GM19351 (cell line): ENCODE measurements at regions not wholly inside any gene's neighbourhood (a gene's known extent, or its start where the extent isn't known, plus 50 kb on each side); places are given as distances from the start of the nearest gene placed in this dataset.
"Not testable (repeated sequence)": the region's sequence is repeated elsewhere in the genome, so short reads cannot be mapped to it uniquely, and the experiment has no call there.

Experiments used
- ATAC-seq: cut with Tn5 transposase; IDR thresholded peaks from one replicate; pipeline ENCODE4 v1.9.1; 2021; ENCODE audit warnings: mild to moderate bottlenecking, moderate library complexity; ENCODE audit not compliant: unreplicated experiment

DNA sequence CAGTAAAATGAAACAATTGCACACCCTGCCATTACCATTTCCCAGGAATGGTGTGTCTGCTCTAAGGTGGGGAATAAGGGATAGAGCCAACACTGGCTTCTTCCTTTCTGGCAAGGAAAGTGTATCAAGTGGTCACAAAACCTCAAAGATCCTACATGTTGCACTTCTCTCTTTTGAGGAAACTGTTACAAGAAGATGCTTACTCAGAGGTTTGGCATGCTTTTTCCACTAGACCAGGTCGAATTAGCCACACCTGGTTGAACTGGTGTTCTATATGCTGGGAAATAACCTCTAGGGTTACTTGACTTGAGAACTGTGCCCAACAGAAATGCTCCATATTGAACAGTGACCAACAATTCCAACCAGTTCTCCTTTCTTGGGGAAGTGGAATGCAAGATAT lies 102.9 kb downstream of the LRRN1 start:
- ATAC-seq, result no peak

- no peak for ATAC-seq
Observed at GRCh38 chr3:3906171-3906570, 106.9 kb downstream of the LRRN1 start.

DNA sequence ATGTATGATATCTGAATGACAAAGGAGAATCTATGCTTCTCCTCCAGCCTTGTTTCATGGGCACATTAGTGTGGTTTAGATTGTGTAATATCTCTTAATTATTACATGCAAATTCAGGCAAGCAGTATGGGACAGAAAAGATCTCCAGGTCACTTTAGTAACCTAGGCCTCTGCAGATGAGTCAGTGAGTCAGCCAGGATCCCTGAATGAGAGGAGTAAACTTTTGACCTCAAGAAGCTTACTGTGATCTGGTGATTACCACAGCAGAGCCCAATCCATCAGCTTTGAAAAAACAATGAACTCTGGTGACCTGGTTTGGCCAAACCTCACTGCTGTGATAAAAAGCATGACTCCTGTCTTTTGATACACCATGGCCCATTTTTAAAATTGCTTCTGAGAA lies 107.8 kb downstream of the LRRN1 start:
- ATAC-seq, result no peak

GRCh38 chr3:3918763-3919162 lies 119.5 kb downstream of the LRRN1 start:
- no peak for ATAC-seq

GRCh38 chr3:3919316-3919715 lies 120.1 kb downstream of the LRRN1 start:
- ATAC-seq, result no peak

DNA sequence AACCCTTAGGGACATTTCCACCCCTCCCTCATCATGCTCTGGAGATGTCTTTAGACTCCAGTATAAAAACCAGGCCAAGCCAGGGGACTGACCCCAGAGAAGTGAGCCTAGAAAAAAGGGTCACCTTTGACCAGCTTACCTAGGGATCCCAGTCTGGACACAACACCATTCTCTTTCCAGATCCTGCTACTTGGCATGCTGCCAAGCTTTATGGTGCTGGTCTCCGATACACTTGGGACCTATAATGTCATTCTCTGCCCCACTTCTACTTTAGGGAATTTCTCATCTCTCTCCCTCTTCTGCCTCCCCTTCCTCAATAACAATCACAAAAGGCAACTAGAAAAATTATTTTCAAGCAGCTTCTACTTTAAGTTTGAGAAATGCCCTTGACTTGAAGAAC lies 124.4 kb downstream of the LRRN1 start:
- ATAC-seq, result no peak

DNA sequence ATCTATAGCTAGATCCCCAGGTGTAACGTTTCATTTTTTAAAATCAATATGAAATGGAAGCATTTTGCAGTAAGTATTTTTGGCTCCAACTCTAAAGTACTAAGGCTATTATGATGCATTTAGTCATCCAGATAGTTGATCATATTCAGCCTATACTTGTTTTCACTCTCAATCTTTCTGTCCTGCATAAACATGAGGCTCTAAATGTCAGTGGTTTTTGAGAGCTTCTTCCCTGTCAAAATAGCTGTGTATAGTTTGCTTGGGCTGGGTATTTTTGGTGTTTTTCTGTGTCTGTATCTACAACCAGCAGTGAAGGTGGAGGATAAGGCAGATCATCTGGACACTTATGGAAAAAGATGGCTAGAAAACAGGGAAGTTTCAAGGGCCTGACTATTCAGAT lies 128.0 kb downstream of the LRRN1 start:
- no peak for ATAC-seq

DNA sequence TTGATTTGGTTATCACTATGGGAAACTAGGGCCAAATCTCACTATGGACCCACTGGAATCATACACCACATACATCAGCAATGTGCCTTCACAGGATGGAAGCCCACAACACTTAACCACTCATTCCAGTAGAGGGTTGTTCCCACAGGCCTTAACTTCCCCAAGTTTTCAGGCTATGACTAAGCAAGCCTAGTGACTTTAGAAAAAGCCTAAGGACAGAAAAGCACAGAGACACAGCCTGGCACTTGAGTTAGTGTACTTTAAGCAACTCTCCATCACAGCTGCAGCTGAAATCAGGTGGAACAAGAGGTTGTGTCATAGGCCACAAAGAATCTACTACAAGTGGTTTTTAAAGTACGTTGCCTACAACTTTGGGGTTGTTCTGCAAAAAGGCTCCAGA lies 128.7 kb downstream of the LRRN1 start:
- ATAC-seq, result no peak

GRCh38 chr3:3941380-3941779 lies 142.1 kb downstream of the LRRN1 start:
- ATAC-seq, result not testable (repeated sequence)

- ATAC-seq, result no peak
Observed at GRCh38 chr3:3951071-3951470, 151.8 kb downstream of the LRRN1 start.

DNA sequence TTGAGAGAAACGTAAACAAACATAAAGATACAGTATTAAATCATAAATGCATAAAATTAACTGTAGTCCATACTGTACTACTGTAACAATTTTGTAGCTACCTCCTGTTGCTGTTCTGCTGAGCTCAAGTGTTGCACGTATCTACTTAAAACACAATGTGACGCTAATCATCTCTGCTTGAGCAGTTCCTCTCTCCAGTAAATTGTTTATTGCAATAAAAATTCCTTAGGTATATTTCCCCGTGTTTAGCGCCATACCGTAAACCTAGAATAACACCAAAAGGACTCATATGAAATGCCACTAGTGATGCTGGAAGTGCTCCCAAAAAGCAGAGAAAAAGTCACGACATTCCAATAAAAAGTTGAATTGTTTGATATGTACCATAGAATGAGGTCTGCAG lies 152.3 kb downstream of the LRRN1 start:
- ATAC-seq, result no peak

GRCh38 chr3:3962867-3963266 lies 163.6 kb downstream of the LRRN1 start:
- ATAC-seq, result not testable (repeated sequence)

- no peak for ATAC-seq
Observed at GRCh38 chr3:3984053-3984452, 184.8 kb downstream of the LRRN1 start.

DNA sequence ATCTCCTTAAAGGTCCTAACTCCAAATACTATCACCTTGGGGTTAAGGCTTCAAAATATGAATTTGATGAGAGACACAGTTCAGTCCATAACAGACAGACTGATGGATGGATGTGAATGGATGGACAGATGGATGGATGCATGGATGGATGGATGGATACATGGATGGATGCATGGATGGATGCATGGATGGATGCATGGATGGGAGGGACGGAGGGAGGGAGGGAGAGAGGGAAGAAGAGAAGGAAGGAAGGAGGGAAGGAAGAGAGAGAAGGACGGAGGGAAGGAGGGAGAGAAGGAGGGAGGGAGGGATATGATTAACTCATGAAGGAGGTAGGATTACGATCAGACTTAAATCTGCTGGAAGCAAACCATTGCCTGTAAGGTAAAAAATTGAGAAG lies 192.4 kb downstream of the LRRN1 start:
- ATAC-seq, result no peak

- no peak for ATAC-seq
Observed at GRCh38 chr3:3992312-3992874, 193.2 kb downstream of the LRRN1 start.

DNA sequence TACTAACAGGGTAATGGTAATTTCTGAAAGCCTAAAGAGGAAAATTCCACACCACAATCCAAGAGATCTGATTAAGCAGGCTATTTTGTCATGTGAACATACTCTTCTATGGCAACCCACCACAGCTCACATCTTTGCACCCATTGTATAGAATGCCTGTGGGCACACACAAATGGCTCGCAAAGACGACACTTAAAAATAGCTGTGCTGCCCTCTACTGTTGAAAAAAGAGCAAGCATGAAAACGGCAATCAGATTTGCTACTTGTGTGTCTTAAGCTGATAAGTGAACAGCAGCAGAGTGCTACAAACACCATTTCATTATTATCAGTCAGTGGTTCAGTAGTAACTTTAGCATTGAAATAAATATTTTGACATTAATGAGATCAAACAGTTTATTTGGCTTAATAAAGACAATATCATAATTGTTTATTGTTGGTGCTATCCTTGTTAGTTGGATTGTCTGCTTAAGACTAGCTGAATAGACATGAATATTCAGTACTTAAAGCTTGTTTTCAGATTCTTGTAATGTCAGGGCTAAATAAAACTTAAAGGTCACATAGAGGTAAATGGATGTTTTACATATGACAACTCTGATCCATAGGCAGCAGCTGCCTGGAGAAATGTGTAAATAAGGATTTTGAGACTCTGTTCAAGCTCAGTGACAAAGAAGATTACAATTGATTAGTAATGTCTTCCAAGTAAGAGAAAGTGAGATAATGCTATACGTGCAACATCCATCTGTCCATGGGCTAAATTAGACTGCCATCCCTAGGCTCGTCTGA lies 199.1 kb downstream of the LRRN1 start:
- ATAC-seq, result peak; percentile 95

- not testable (repeated sequence) for ATAC-seq
Observed at GRCh38 chr3:3999340-3999739, 200.1 kb downstream of the LRRN1 start.

DNA sequence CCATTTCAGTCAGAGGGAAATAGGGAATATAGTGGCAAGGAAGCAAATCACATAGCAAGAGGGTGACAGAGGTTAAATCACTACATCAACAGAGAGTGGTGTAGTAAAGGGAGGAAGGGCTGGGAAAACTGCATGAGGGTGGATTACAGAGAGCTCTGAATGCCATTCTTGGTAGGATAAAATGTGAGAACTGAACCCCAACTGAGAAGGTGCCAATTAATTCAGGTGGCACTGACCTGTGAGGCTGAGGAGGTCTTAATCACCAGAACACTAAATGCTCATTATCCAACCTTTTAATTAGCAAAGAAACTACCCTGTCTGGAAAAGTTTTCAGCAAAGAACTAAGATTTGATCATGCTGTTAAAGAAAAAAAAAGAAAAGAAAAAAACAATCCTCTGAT lies 202.7 kb downstream of the LRRN1 start:
- ATAC-seq, result no peak

- ATAC-seq, result no peak
Observed at GRCh38 chr3:4006288-4006687, 207.1 kb downstream of the LRRN1 start.

GRCh38 chr3:4008205-4008604 lies 209.0 kb downstream of the LRRN1 start:
- ATAC-seq, result no peak

- ATAC-seq, result no peak
Observed at GRCh38 chr3:4011166-4011565, 211.9 kb downstream of the LRRN1 start.

- no peak for ATAC-seq
Observed at GRCh38 chr3:4015426-4015825, 216.2 kb downstream of the LRRN1 start.

GRCh38 chr3:4019501-4019900 lies 220.3 kb downstream of the LRRN1 start:
- ATAC-seq, result no peak
